Heart left ventricle (tissue), 16 donors: ENCODE measurements at regions not wholly inside any gene's neighbourhood (a gene's known extent, or its start where the extent isn't known, plus 50 kb on each side); places are given as distances from the start of the nearest gene placed in this dataset.

Experiments used
- ATAC-seq, 4 donors: fragments of 200-7000 bp; cut with Tn5 transposase; one replicate each; pipeline ENCODE4 v1.9.1; 2020 to 2022; ENCODE audit warnings: moderate library complexity in 4 of 4, mild to moderate bottlenecking in 3 of 4, moderate number of reproducible peaks in 1 of 4
- DNase-seq, 5 donors: peaks; one replicate each; pipeline ENCODE4 v3.0.0-alpha.2; 2020
- H3K27ac ChIP-seq, 12 donors: fragments of 200-600 bp; sonication (generic) in 4 of 12; one replicate each; pipeline versions ENCODE4 v1.5.0 to v1.8.0; 2016 to 2022; ENCODE audit warnings: mild to moderate bottlenecking in 2 of 12
- H3K27me3 ChIP-seq, 9 donors: fragments of 200-600 bp; sonication (generic) in 2 of 9; one replicate each; pipeline versions ENCODE4 v1.5.1 to v1.8.0; 2016 to 2022; ENCODE audit warnings: mild to moderate bottlenecking in 3 of 9
- H3K36me3 ChIP-seq, 9 donors: fragments of 200-600 bp; sonication (generic) in 2 of 9; one replicate each; pipeline versions ENCODE4 v1.5.0 to v1.8.0; 2018 to 2022; ENCODE audit warnings: mild to moderate bottlenecking in 2 of 9
- H3K4me1 ChIP-seq, 12 donors: fragments of 200-600 bp; sonication (generic) in 4 of 12; one replicate each; pipeline versions ENCODE4 v1.5.0 to v1.8.0; 2016 to 2022; ENCODE audit warnings: mild to moderate bottlenecking in 3 of 12
- H3K4me3 ChIP-seq, 12 donors: fragments of 200-600 bp; sonication (generic) in 4 of 12; one replicate each; pipeline versions ENCODE4 v1.5.0 to v1.8.0; 2017 to 2022; ENCODE audit warnings: mild to moderate bottlenecking in 9 of 12, moderate library complexity in 4 of 12
- H3K9me3 ChIP-seq, 12 donors: fragments of 200-600 bp; sonication (generic) in 4 of 12; one replicate each; pipeline versions ENCODE4 v1.5.0 to v1.8.0; 2016 to 2022; ENCODE audit warnings: mild to moderate bottlenecking in 1 of 12
- CTCF ChIP-seq, 12 donors: fragments of 200-600 bp; sonication (generic) in 4 of 12; IDR thresholded peaks; one replicate each; pipeline versions ENCODE4 v1.5.0 to v1.8.0; 2018 to 2022; ENCODE audit warnings: antibody characterized with exemption in 12 of 12, mild to moderate bottlenecking in 5 of 12
- POLR2A ChIP-seq, 2 donors: fragments of 450-650 bp; IDR thresholded peaks; one replicate each; pipeline ENCODE4 v1.6.1; 2017; ENCODE audit warnings: antibody characterized with exemption in 2 of 2, mild to moderate bottlenecking in 2 of 2, moderate library complexity in 2 of 2
- WGBS, 4 donors: extraction: QIAGEN DNeasy Blood & Tissue Kit in 2 of 4; methylation state at CpG; one replicate each; pipeline versions ENCODE4 v1.1.5 to v1.1.7; 2013 to 2018; 5-methylcytosine and 5-hydroxymethylcytosine counted together
- intact Hi-C, 10 donors: fragments of 100-400 bp; cut with DNase I; formaldehyde crosslinking; loops; one replicate each; pipeline versions ENCODE4 v1.11.1 to v1.14.2; 2022
- donor health status: ischemic (EF 13 %, LVEDD 7.1; RV severe dilation, severe dysfunction).
- donor health status: healthy with polysubstance abuse.
- donor health status: DM: no; HTN: yes; CAD: no.
- donor health status: DM: no; HTN: no; CAD: no.
- donor health status: ischemic (EF 25% LVEDD 6.9; RV normal size, moderate dysfunction).
- donor health status: ischemic (EF 25% LVEDD 5.7; RV mildly dilated, moderate dysfunction).
- donor health status: healthy.
- donor health status: DM: yes; HTN: yes; CAD: no.
- donor health status: ischemic (EF 35%, LVEDD 5.7; RV mildly dilated, moderate dysfunction).
- donor health status: nonischemic (EF 11% LVEDD 7.7; RV severe dilation, severe dysfunction).
- donor health status: DM: yes; HTN: yes; CAD: no.
- donor health status: PGD.
- donor health status: ischemic (EF 29% LVEDD 5.4; RV normal size, mild dysfunction).
- donor health status: nonischemic (EF 23%, LVEDD 6.1; RV moderate dilation, normal function).

GRCh38 chr16:77035361-77035760 lies 155.6 kb upstream of the MON1B start:
- TF ChIP-seq CTCF (IDR thresholded peaks at IDR 0.05) = no peak
- no peak for TF ChIP-seq POLR2A (IDR thresholded peaks at IDR 0.05)
- H3K27me3 ChIP-seq = no peaks in the 10 kb centered on the region
- intact Hi-C loops = no loop called here
- peaks cover 0 to 5% (median 0%) of the 10 kb centered on the region in 12 donors for H3K9me3 ChIP-seq
- no peaks in the 10 kb centered on the region for H3K36me3 ChIP-seq
- DNase-seq = no peak
- ATAC-seq = no peak
- H3K4me1 ChIP-seq = no peaks in the 10 kb centered on the region
- H3K27ac ChIP-seq = no peak overlapping the region
- no peak overlapping the region for H3K4me3 ChIP-seq

GRCh38 chr16:77037696-77038347 lies 153.2 kb upstream of the MON1B start:
- intact Hi-C loops = no loop called here
- H3K27me3 ChIP-seq = no peaks in the 10 kb centered on the region
- H3K9me3 ChIP-seq = peaks cover 0 to 5% (median 0%) of the 10 kb centered on the region in 12 donors
- no peak overlapping the region for H3K27ac ChIP-seq
- no peak for DNase-seq
- ATAC-seq = no peak
- TF ChIP-seq POLR2A (IDR thresholded peaks at IDR 0.05) (no peak), CTCF (IDR thresholded peaks at IDR 0.05) (no peak)
- no peaks in the 10 kb centered on the region for H3K4me1 ChIP-seq
- 65 to 79% (median 75%) methylated on average over 2 of the region's 2 CpGs for WGBS, 4 donors
- no peak overlapping the region for H3K4me3 ChIP-seq
- H3K36me3 ChIP-seq = no peaks in the 10 kb centered on the region

GRCh38 chr16:77041468-77041867 lies 149.5 kb upstream of the MON1B start:
- DNase-seq (no peak), ATAC-seq (no peak)
- WGBS, 4 donors = 47 to 62% (median 53%) methylated on average over 5 of the region's 5 CpGs
- Histone ChIP-seq H3K4me3 (no peak overlapping the region), H3K4me1 (no peaks in the 10 kb centered on the region), H3K27me3 (no peaks in the 10 kb centered on the region), H3K9me3 (no peaks in the 10 kb centered on the region), H3K36me3 (no peaks in the 10 kb centered on the region), H3K27ac (no peak overlapping the region)
- intact Hi-C loops = loop anchor here in 1 of 10 donors (10.0 kb wide), 2 partner anchors 367 to 1257 kb away; no protein-coding TSS in a partner anchor
- TF ChIP-seq CTCF (IDR thresholded peaks at IDR 0.05) = no peak
- TF ChIP-seq POLR2A (IDR thresholded peaks at IDR 0.05) = no peak

- H3K4me3 ChIP-seq = no peak overlapping the region
- H3K27me3 ChIP-seq = no peaks in the 10 kb centered on the region
- no peak for DNase-seq
- 76 to 97% (median 94%) methylated on average over 1 of the region's 1 CpG for WGBS, 4 donors
- H3K36me3 ChIP-seq = no peaks in the 10 kb centered on the region
- ATAC-seq = no peak
- intact Hi-C loops = loop anchor here in 1 of 10 donors (10.0 kb wide), 2 partner anchors 368 to 1258 kb away; no protein-coding TSS in a partner anchor
- H3K4me1 ChIP-seq = no peaks in the 10 kb centered on the region
- no peaks in the 10 kb centered on the region for H3K9me3 ChIP-seq
- TF ChIP-seq CTCF (IDR thresholded peaks at IDR 0.05) (peak in 5 of 12 donors; percentile 19 to 38 (median 33)), POLR2A (IDR thresholded peaks at IDR 0.05) (no peak)
- H3K27ac ChIP-seq = no peak overlapping the region
These were observed 147.9 kb upstream of the MON1B start for GRCh38 chr16:77043076-77043475.
